H1 (cell line): ENCODE measurements at regions not wholly inside any gene's neighbourhood (a gene's known extent, or its start where the extent isn't known, plus 50 kb on each side); places are given as distances from the start of the nearest gene placed in this dataset.

ENCODE experiments used
- CTCF ChIA-PET: fragments of 300-600 bp; sonication (Branson Sonifier 250); formaldehyde crosslinking; loops from one replicate; lab custom pipeline; 2021; ENCODE audit not compliant: partially characterized antibody; lab: Charles Lee
- POLR2A ChIA-PET: fragments of 300-600 bp; sonication (Branson Sonifier 250); formaldehyde crosslinking; loops from one replicate; lab custom pipeline; 2021; ENCODE audit warnings: inconsistent platforms; ENCODE audit not compliant: partially characterized antibody; lab: Charles Lee
- DNase-seq, 2 experiments: peaks; one replicate each; pipeline versions ENCODE4 v3.0.0 to v3.0.0-alpha.2; 2010 to 2022; ENCODE audit warnings: low spot score in 2 of 2, low read depth in 1 of 2, mixed read lengths in 1 of 2
- FAIRE-seq: peaks from 2 replicates; lab custom pipeline; 2011; peaks lifted over from hg19 to GRCh38; lab: Jason Lieb, UNC
- H2AFZ ChIP-seq: 2 replicates; pipeline ENCODE4 v1.8.1; 2012; ENCODE audit warnings: low read length, inconsistent platforms
- H2AK5ac ChIP-seq: 2 replicates; pipeline ENCODE4 v1.6.1; 2013; ENCODE audit warnings: low read depth, low read length
- H2BK120ac ChIP-seq: replicated peaks from 2 replicates; pipeline ENCODE3; 2013; ENCODE audit warnings: low read depth, low read length, inconsistent platforms
- H2BK12ac ChIP-seq: 2 replicates; pipeline ENCODE4 v1.6.1; 2013; ENCODE audit warnings: low read depth, low read length
- H2BK15ac ChIP-seq: 2 replicates; pipeline ENCODE4 v1.6.1; 2013; ENCODE audit warnings: low read length
- H2BK20ac ChIP-seq: 2 replicates; pipeline ENCODE4 v1.6.1; 2013; ENCODE audit warnings: low read length
- H2BK5ac ChIP-seq: 2 replicates; pipeline ENCODE4 v1.6.1; 2013; ENCODE audit warnings: low read depth, low read length
- H3K14ac ChIP-seq: 2 replicates; pipeline ENCODE4 v1.6.1; 2013; ENCODE audit warnings: inconsistent platforms; ENCODE audit not compliant: insufficient read length
- H3K18ac ChIP-seq: 2 replicates; pipeline ENCODE4 v1.6.1; 2013; ENCODE audit warnings: low read length; ENCODE audit errors: extremely low read depth
- H3K23ac ChIP-seq: 2 replicates; pipeline ENCODE4 v1.6.1; 2013; ENCODE audit warnings: inconsistent platforms; ENCODE audit not compliant: insufficient read length
- H3K23me2 ChIP-seq: 2 replicates; pipeline ENCODE4 v1.6.1; 2013; ENCODE audit warnings: low read depth, low read length
- H3K27ac ChIP-seq: 2 replicates; pipeline ENCODE4 v1.6.1; 2011; ENCODE audit warnings: low read depth, low read length, inconsistent platforms
- H3K27me3 ChIP-seq, 4 experiments: replicated peaks in 1 of 4; 1 replicate in 1 of 4; 2 replicates in 3 of 4; pipeline versions ENCODE4 v1.6.1 to v1.8.1; 2011 to 2013; ENCODE audit warnings: low read length in 3 of 4, mild to moderate bottlenecking in 3 of 4, inconsistent platforms in 2 of 4, mixed read lengths in 2 of 4, moderate library complexity in 1 of 4; ENCODE audit not compliant: control insufficient read depth in 3 of 4, insufficient read depth in 3 of 4; ENCODE audit errors: extremely low read depth in 1 of 4
- H3K36me3 ChIP-seq, 4 experiments: 2 replicates each; pipeline versions ENCODE4 v1.6.1 to v1.8.1; 2011 to 2013; ENCODE audit warnings: mild to moderate bottlenecking in 4 of 4, low read length in 3 of 4, moderate library complexity in 2 of 4, control low read depth in 1 of 4, inconsistent platforms in 1 of 4; ENCODE audit not compliant: insufficient read depth in 4 of 4, control insufficient read depth in 2 of 4
- H3K4ac ChIP-seq: replicated peaks from 2 replicates; pipeline ENCODE3; 2013; ENCODE audit warnings: low read length, low read depth, mixed read lengths, inconsistent platforms; ENCODE audit not compliant: insufficient read length
- H3K4me1 ChIP-seq, 4 experiments: replicated peaks in 1 of 4; 1 replicate in 1 of 4; 2 replicates in 3 of 4; pipeline versions ENCODE4 v1.6.1 to v1.8.1; 2011 to 2013; ENCODE audit warnings: low read length in 3 of 4, inconsistent platforms in 2 of 4, mixed read lengths in 1 of 4; ENCODE audit not compliant: insufficient read depth in 4 of 4, control insufficient read depth in 3 of 4
- H3K4me2 ChIP-seq, 2 experiments: 2 replicates each; pipeline versions ENCODE4 v1.6.1 to v1.8.1; 2011 to 2013; ENCODE audit warnings: low read depth in 2 of 2, low read length in 2 of 2, control low read depth in 1 of 2, inconsistent platforms in 1 of 2, mild to moderate bottlenecking in 1 of 2; ENCODE audit not compliant: insufficient read depth in 1 of 2
- H3K4me3 ChIP-seq, 4 experiments: fragments of 200-600, 300-600 bp in 1 of 4; sonication (generic), shearing (Covaris generic), sonication (Bioruptor Twin) in 1 of 4; 2 replicates each; pipeline versions ENCODE4 v1.5.1 to v1.8.1; 2011 to 2016; ENCODE audit warnings: low read length in 4 of 4, low read depth in 3 of 4, control low read depth in 2 of 4, inconsistent platforms in 2 of 4, mild to moderate bottlenecking in 2 of 4, mixed read lengths in 1 of 4, moderate library complexity in 1 of 4; ENCODE audit not compliant: insufficient read depth in 2 of 4; ENCODE audit errors: extremely low read depth in 1 of 4
- H3K56ac ChIP-seq: replicated peaks from 2 replicates; pipeline ENCODE3; 2013; ENCODE audit warnings: low read depth, mild to moderate bottlenecking, mixed read lengths, low read length, inconsistent platforms; ENCODE audit not compliant: insufficient read length
- H3K79me1 ChIP-seq: 2 replicates; pipeline ENCODE4 v1.6.1; 2013; ENCODE audit warnings: low read depth, low read length, control low read depth
- H3K79me2 ChIP-seq, 2 experiments: 2 replicates each; pipeline versions ENCODE4 v1.6.1 to v1.8.1; 2012 to 2013; ENCODE audit warnings: low read length in 2 of 2, mild to moderate bottlenecking in 2 of 2, inconsistent platforms in 1 of 2; ENCODE audit not compliant: insufficient read depth in 2 of 2, control insufficient read depth in 1 of 2
- H3K9ac ChIP-seq, 4 experiments: replicated peaks in 1 of 4; 1 replicate in 1 of 4; 2 replicates in 3 of 4; pipeline versions ENCODE4 v1.6.1 to v1.8.1; 2011 to 2013; ENCODE audit warnings: low read depth in 3 of 4, low read length in 3 of 4, control low read depth in 2 of 4, mild to moderate bottlenecking in 2 of 4, moderate library complexity in 2 of 4, inconsistent platforms in 1 of 4; ENCODE audit errors: extremely low read depth in 1 of 4
- H3K9me3 ChIP-seq, 2 experiments: 2 replicates each; pipeline versions ENCODE4 v1.6.1 to v1.8.1; 2012 to 2013; ENCODE audit warnings: mild to moderate bottlenecking in 2 of 2, moderate library complexity in 2 of 2, control low read depth in 1 of 2, inconsistent platforms in 1 of 2, low read depth in 1 of 2, low read length in 1 of 2, mixed read lengths in 1 of 2; ENCODE audit not compliant: insufficient read depth in 2 of 2
- H4K20me1 ChIP-seq, 2 experiments: replicated peaks in 1 of 2; 2 replicates each; pipeline versions ENCODE3 to v1.8.1; 2011 to 2013; ENCODE audit warnings: inconsistent platforms in 2 of 2, low read length in 2 of 2, mild to moderate bottlenecking in 1 of 2; ENCODE audit not compliant: insufficient read depth in 2 of 2, control insufficient read depth in 1 of 2
- H4K5ac ChIP-seq: 2 replicates; pipeline ENCODE4 v1.6.1; 2013; ENCODE audit warnings: low read length, low read depth, mixed read lengths, inconsistent platforms; ENCODE audit not compliant: insufficient read length
- H4K8ac ChIP-seq: 2 replicates; pipeline ENCODE4 v1.8.0; 2013; ENCODE audit warnings: mild to moderate bottlenecking, moderate library complexity, low read length, inconsistent platforms; ENCODE audit not compliant: insufficient read depth; ENCODE audit errors: extremely low read depth
- H4K91ac ChIP-seq: replicated peaks from 2 replicates; pipeline ENCODE3; 2013; ENCODE audit warnings: low read length, mixed read lengths, inconsistent platforms; ENCODE audit not compliant: insufficient read length
- BCL11A ChIP-seq, 2 experiments: IDR thresholded peaks; one replicate each; pipeline ENCODE4 v1.6.1; 2011; ENCODE audit warnings: low read depth in 2 of 2, low read length in 2 of 2, mild to moderate bottlenecking in 2 of 2
- CBX5 ChIP-seq: fragments of 300-800, 300-1000 bp; sonication (generic); IDR thresholded peaks from 2 replicates; pipeline ENCODE4 v1.7.1; 2016; ENCODE audit warnings: antibody characterized with exemption, low read length, low read depth
- CEBPB ChIP-seq: IDR thresholded peaks from 2 replicates; pipeline ENCODE4 v1.6.1; 2012; ENCODE audit warnings: low read depth, low read length
- JUN ChIP-seq: IDR thresholded peaks from 2 replicates; pipeline ENCODE4 v1.6.1; 2011; ENCODE audit warnings: low read depth, mild to moderate bottlenecking, improper control_type of control experiment, low read length
- RNF2 ChIP-seq: fragments of 200-900, 300-1000 bp; sonication (generic); IDR thresholded peaks from 2 replicates; pipeline ENCODE4 v1.7.1; 2016; ENCODE audit warnings: borderline replicate concordance, low read depth, mild to moderate bottlenecking, antibody characterized with exemption, low read length; ENCODE audit not compliant: poor library complexity, severe bottlenecking; ENCODE audit errors: missing control alignments
- TAF1 ChIP-seq: IDR thresholded peaks from 2 replicates; pipeline ENCODE4 v1.6.1; 2011; ENCODE audit warnings: mild to moderate bottlenecking, low read depth, low read length
- TAF7 ChIP-seq: optimal IDR thresholded peaks from 2 replicates; pipeline ENCODE3; 2011; ENCODE audit warnings: low read depth, mild to moderate bottlenecking, inconsistent platforms, low read length, moderate library complexity, borderline replicate concordance
- TEAD4 ChIP-seq: IDR thresholded peaks from 2 replicates; pipeline ENCODE4 v1.6.1; 2012; ENCODE audit warnings: low read depth, low read length, inconsistent platforms, mixed read lengths
- ZNF274 ChIP-seq: IDR thresholded peaks from 2 replicates; pipeline ENCODE4 v1.7.0; 2012; ENCODE audit warnings: low read length, borderline replicate concordance; ENCODE audit errors: extremely low read depth
- WGBS, 2 experiments: shearing (Covaris generic) in 1 of 2; methylation state at CpG; one replicate each; pipeline versions ENCODE4 v1.1.6 to v1.1.7; 2013 to 2015; ENCODE audit warnings: low lambda C conversion rate in 2 of 2, mixed read lengths in 2 of 2, inconsistent platforms in 1 of 2, low coverage in 1 of 2, missing lambda C conversion rate in 1 of 2; ENCODE audit not compliant: insufficient replicate concordance in 2 of 2, insufficient coverage in 1 of 2, insufficient read length in 1 of 2; ENCODE audit errors: extremely low coverage in 1 of 2, missing lambda C conversion rate in 1 of 2; 5-methylcytosine and 5-hydroxymethylcytosine counted together

GRCh38 chr9:111231801-111232580, 98.0 kb downstream of the OR2K2 start:
- 84% methylated on average over 3 of the region's 3 CpGs; no CpG with 5 or more reads in 1 of the 2 experiments for WGBS, 2 experiments
- no peaks in the 10 kb centered on the region for H3K79me2 ChIP-seq
- no peak for TF ChIP-seq JUN
- TF ChIP-seq RNF2, result no peak
- TF ChIP-seq TAF7, result no peak
- TF ChIP-seq CEBPB, result no peak
- no peak for TF ChIP-seq BCL11A (IDR thresholded peaks at IDR 0.05; ENCODE audit: low read depth in 2 of 2, low read length in 2 of 2)
- no peak for TF ChIP-seq TEAD4
- TF ChIP-seq TAF1, result no peak
- TF ChIP-seq CBX5, result no peak
- no peak for TF ChIP-seq ZNF274

More at GRCh38 chr9:111231801-111232580, 98.0 kb downstream of the OR2K2 start:
- H4K8ac ChIP-seq, result no peak overlapping the region
- H3K9ac ChIP-seq, result no peak overlapping the region
- no peaks in the 10 kb centered on the region for H3K79me1 ChIP-seq
- H3K27ac ChIP-seq, result no peak overlapping the region
- no peak overlapping the region for H3K4ac ChIP-seq
- FAIRE-seq, result no peak
- no peak overlapping the region for H2AFZ ChIP-seq
- no peak overlapping the region for H2BK15ac ChIP-seq
- H3K4me2 ChIP-seq, result no peak overlapping the region
- no peak overlapping the region for H3K56ac ChIP-seq
- no peak overlapping the region for H2BK20ac ChIP-seq
- no peak overlapping the region for H2AK5ac ChIP-seq
- no peak overlapping the region for H4K91ac ChIP-seq
- H3K9me3 ChIP-seq, result no peaks in the 10 kb centered on the region
- H3K18ac ChIP-seq, result no peak overlapping the region
- H4K5ac ChIP-seq, result no peak overlapping the region
- no peaks in the 10 kb centered on the region for H3K27me3 ChIP-seq
- no peak overlapping the region for H2BK5ac ChIP-seq
- CTCF ChIA-PET, result interaction anchor here (0.5 kb wide), 1 partner anchor 121 kb away, joined by 3 read pairs; no protein-coding TSS in a partner anchor
- H3K23me2 ChIP-seq, result no peaks in the 10 kb centered on the region
- H3K4me3 ChIP-seq, result no peak overlapping the region
- DNase-seq, result no peak
- no peak overlapping the region for H2BK12ac ChIP-seq
- H3K4me1 ChIP-seq, result peaks cover 2 to 7% (median 4%) of the 10 kb centered on the region in 4 experiments; a peak in 4 of 7 replicates
- no peaks in the 10 kb centered on the region for H3K36me3 ChIP-seq
- no peak overlapping the region for H3K23ac ChIP-seq
- no peaks in the 10 kb centered on the region for H4K20me1 ChIP-seq
- POLR2A ChIA-PET, result no interaction called here
- H3K14ac ChIP-seq, result no peak overlapping the region
- H2BK120ac ChIP-seq, result no peak overlapping the region
